Stimulated activated CD8-positive, alpha-beta memory T cell treated with anti-CD3 and anti-CD28 coated beads, Interleukin-2, amount 100 ng/mL, for 48 hours (primary cell): ENCODE measurements at regions not wholly inside any gene's neighbourhood (a gene's known extent, or its start where the extent isn't known, plus 50 kb on each side); places are given as distances from the start of the nearest gene placed in this dataset.

Experiments used
- DNase-seq, 2 donors: peaks; one replicate each; pipeline ENCODE4 v3.0.0-alpha.2; 2020; ENCODE audit warnings: low read depth in 2 of 2

DNA sequence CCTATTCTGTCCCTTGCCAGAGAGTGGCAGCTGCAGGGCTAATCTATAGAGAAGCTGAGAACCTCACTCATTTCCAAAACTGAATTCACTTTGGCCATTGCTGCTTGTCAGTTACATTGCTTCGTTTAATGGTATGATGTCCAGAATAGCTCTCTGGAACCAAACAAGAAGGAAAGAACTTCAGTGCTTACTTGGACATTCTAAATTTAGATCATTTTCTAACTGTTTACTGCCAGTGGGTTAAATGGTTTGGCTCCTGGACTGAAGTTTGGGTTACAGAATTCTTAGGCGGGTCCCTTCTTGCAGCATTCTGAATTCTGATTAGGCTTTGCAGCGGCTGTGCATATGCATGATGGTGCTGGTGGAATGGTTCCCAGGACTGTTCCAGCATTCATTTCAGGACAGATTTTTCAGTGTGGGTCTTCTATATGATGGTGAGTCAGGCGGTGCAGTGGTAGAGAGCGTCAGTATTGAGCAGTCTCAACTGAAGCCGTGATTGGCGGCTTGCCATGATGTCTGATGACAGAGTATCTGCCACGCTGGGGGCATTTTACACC is 148.7 kb downstream of the DYRK2 start:
- no peak for DNase-seq

GRCh38 chr12:67797753-67798152 is 149.2 kb downstream of the DYRK2 start:
- no peak for DNase-seq

DNA sequence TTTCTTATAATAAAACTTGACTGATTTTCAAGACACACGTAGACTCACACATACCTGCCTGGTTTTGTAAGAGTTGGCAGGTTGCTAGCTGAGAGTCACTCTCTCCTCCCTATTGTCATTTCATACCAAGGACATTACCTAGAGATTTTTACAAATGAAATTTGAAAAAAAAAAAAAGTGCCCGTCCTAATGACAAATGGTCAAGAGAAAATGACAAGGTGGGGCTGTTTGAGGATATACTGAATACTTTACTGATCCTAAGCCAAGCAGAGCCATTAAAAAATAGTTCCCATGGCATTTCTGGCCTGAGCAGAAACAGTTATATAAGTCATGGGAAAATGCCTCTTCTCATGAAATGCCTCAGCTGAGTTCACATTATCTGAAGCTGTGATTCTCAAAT is 150.2 kb downstream of the DYRK2 start:
- no peak for DNase-seq

- no peak for DNase-seq
Observed at GRCh38 chr12:67802731-67803130, 154.2 kb downstream of the DYRK2 start.

DNA sequence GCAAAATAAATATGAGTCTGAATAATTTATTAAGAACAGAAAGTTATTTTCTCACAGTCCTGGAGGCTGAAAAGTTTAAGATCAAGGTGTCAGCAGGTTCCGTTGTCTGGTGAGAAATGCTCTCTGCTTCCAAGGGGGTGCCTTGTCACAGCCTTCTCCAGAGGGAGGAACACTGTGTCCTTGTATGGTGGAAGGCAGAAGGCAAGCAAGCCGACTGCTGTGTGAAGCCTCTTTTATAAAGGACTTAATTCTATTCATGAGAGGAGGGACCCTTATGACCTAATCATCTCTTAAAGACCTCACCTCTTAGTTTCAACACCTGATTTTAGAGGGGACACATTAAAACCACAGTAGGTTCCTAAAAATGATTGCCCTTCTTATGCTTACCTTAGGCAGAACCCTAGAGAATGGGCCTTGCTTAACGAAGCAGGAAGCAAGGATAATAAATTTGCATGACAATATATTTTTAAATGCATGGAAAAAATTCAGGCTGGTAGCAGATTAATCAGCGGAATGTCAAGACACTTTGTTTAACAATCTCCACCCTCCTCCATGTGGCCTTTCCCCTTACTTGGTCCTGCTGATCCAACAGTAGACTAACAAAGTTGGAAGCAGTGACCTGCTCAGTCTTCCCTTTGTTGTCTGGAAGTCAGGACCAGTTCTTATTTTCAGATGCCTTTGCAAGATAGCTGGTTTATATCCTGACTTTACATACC is 154.9 kb downstream of the DYRK2 start:
- DNase-seq = no peak

- DNase-seq = peak in 1 of 2 donors; percentile 27
Observed at GRCh38 chr12:67804168-67804567, 155.6 kb downstream of the DYRK2 start.

- DNase-seq = no peak
Observed at GRCh38 chr12:67807814-67808213, 159.3 kb downstream of the DYRK2 start.

- DNase-seq = no peak
Observed at GRCh38 chr12:67810166-67810565, 161.6 kb downstream of the DYRK2 start.

DNA sequence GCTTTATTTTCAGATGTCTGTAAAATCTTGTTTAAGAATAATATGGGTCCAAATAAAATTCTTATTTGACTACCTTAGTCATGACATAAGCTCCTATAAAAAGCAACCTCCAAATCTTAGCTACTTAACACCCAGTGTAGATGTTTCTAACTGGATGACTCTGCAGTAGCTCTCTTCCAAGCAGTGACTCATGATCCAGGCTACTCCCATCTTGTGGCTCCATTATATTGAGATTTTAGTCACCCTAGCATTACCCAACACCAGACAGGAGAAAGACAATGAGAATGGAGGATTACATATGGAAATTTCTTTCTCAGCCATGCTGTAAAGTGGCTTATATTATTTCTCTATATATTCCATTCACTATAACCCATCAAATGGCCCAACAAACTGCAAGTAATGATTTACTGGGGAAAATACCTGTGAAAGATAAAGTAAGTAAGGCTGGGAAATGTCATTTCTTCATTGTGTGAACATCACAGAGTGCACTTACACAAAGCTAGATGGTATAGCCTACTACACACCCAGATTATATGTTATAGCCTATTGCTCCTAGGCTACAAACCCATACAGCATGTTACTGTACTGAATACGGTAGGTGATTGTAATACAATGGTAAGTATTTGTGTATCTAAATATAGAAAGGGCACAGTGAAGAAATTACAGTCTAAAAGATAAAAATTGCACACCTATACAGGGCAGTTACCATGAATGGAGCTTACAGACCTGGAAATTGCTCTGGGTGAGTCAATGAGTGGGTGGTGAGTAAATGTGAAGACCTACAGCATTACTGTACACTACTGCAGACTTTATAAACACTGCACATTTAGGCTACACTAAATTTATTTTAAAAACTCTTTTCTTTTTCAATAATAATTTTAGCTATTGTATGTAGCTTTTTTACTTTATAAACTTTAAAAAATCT is 163.2 kb downstream of the DYRK2 start:
- no peak for DNase-seq

- no peak for DNase-seq
Observed at GRCh38 chr12:67813456-67813904, 164.9 kb downstream of the DYRK2 start.

- DNase-seq = no peak
Observed at GRCh38 chr12:67816269-67816668, 167.7 kb downstream of the DYRK2 start.

DNA sequence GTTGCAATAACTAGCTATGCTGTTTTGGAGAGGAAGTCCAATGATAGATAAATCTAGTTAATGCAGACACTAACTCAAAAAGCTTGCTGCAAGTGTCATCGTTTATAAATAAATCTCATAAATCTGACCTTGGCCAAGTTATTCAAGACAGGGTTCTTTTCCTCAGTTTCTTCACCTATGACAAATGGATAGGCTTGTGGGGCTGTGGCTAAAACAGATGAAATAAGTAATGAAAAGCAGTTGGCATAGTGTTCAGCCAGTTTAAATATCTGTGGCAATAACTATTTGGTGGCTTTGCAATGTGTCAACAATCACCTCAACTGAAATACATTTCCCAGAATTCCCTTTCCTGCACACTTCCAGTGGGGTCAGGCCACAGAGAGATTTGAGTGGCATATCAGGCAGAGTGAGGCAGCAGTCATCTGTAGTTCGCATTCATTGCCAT is 169.9 kb downstream of the DYRK2 start:
- no peak for DNase-seq

DNA sequence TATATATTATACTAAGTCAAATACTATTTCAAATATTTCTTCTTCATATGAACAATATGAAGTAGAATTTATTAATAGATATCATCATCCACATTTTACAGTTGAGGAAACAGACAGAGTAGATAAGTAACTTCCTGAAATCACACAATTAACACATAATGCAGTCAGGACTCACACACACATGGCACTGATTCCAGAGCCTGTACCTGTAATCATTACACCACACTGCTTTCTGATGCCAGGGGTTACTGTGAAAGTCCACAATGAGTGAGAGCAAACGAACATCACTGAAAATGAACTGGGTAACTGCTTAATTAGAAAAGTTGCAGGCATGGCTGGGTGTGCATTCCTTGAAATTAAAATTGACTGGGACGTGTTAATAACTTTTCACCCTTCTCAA is 169.3 kb upstream of the IFNG-AS1 start:
- no peak for DNase-seq

- no peak for DNase-seq
Observed at GRCh38 chr12:67820694-67821093, 168.6 kb upstream of the IFNG-AS1 start.

GRCh38 chr12:67822826-67823225 is 166.4 kb upstream of the IFNG-AS1 start:
- DNase-seq = no peak

- no peak for DNase-seq
Observed at GRCh38 chr12:67826148-67826547, 163.1 kb upstream of the IFNG-AS1 start.

DNA sequence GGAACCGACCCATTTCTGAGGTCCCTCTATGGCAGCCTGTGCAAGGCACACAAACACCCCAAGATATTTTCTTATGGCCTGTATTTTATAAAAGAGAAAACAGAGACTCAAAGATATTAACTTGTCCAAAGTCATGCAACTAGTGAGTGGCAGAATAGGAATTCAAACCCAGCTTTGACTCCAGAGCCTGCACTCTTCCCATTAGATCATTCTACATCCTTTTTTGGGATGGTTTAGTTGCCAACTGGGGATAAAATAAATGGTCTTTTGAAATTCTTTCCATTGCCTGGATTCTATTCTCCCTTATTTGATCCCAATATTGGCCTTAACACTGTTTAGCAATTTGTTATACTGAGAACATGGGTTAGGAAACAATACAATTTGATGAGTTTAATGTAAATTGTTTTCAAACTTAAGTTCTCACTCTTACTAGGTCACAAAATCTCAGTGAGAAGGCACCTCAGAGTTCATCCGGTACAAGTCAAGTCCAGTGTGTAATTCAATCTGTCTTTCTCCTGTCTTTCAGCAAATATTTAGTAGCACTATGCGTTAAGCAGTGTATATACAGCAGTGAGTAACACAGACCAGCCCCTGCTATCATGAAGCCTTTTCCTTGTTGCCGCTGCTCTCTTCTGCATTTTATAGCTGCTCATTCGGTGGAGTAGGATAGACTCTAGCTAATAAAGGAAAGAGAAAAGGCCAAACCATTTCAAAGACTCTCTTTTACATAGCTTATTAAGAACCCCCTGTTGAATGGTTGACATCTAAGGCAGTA is 162.1 kb upstream of the IFNG-AS1 start:
- DNase-seq = no peak

- peak; percentile 7 to 38 for DNase-seq
Observed at GRCh38 chr12:67827820-67828383, 161.3 kb upstream of the IFNG-AS1 start.

DNA sequence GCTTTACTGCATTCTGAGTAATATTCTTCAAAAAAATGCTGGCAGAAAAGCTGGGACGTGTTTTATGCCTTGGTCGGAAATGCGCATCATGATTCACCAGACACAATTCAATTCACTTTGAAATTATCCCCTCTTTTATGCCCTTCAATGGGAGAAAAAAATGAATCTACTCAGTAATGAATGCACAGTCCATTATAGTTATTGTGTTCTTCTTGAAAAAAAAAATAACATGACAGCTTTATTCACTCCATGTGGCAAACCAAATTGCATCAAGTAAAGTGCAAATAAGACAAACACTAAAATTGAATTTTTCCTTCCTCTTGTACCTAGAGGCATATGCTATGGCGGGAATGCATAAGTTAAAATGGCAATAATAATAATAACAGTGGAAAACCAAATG is 159.4 kb upstream of the IFNG-AS1 start:
- no peak for DNase-seq

GRCh38 chr12:67832155-67832554 is 157.1 kb upstream of the IFNG-AS1 start:
- DNase-seq = no peak

DNA sequence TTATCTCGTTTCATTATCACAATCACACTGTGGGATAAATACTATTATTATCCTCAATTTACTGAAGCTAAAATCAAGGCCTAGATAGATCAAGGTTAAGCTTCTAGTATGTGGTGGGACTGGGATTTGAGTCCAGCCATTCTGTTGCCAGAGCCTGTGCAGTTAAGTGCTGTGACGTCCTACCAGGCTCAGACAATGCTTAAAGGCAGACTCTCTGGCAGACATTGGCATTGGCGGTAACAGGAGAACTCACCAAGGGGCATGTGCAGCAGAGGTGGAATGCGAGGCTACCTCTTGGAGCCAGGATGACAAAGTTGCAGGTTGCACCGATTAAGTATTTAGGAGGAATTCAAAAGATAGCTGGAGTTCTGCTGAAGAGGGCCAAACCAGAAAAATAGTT is 155.6 kb upstream of the IFNG-AS1 start:
- no peak for DNase-seq
